ENCODE measurements at regions not wholly inside any gene's neighbourhood (a gene's known extent, or its start where the extent isn't known, plus 50 kb on each side); places are given as distances from the start of the nearest gene placed in this dataset.

GRCh38 chr11:128266893-128267292, 320.5 kb downstream of the ETS1 start (continued):
- TF ChIP-seq ZSCAN20 (CRISPR knock-in tag; IDR thresholded peaks at IDR 0.05) = no peak
- no peak for TF ChIP-seq EP300 (IDR thresholded peaks at IDR 0.05)
- TF ChIP-seq ESRRA (IDR thresholded peaks at IDR 0.05; ENCODE audit: borderline replicate concordance, low read length) = no peak
- TF ChIP-seq KDM5A (IDR thresholded peaks at IDR 0.05) = no peak
- TF ChIP-seq CBX8 (IDR thresholded peaks at IDR 0.05) = no peak
- no peak for TF ChIP-seq HOXB13 (CRISPR knock-in tag; IDR thresholded peaks at IDR 0.05; ENCODE audit: low read depth)

GRCh38 chr11:128262463-128263345, 324.7 kb downstream of the ETS1 start:
- CTCF ChIA-PET = interaction anchor here (1.4 kb wide), 1 partner anchor 90 kb away, joined by 6 read pairs; no protein-coding TSS in a partner anchor
- FAIRE-seq = no peak
- no peak overlapping the region for H3K4me2 ChIP-seq

GRCh38 chr11:128261011-128261421, 326.3 kb downstream of the ETS1 start:
- no peak for DNase-seq (ENCODE audit: low read depth in 1 of 2, low spot score in 1 of 2)
- FAIRE-seq = no peak
- TF ChIP-seq E2F6 (IDR thresholded peaks at IDR 0.05; ENCODE audit: borderline replicate concordance, low read depth) (no peak), PBX3 (IDR thresholded peaks at IDR 0.05) (no peak), CBX2 (IDR thresholded peaks at IDR 0.05; ENCODE audit: borderline replicate concordance, low read depth) (no peak), CTCF (IDR thresholded peaks at IDR 0.05) (no peak), JUNB (IDR thresholded peaks at IDR 0.05) (no peak), KDM5A (IDR thresholded peaks at IDR 0.05) (no peak), EHMT2 (IDR thresholded peaks at IDR 0.05; ENCODE audit: low read depth) (no peak)
- ChIA-PET POLR2A (no interaction called here), CTCF (no interaction called here)
- WGBS (ENCODE audit: missing lambda C conversion rate) = 50% methylated on average over 6 of the region's 6 CpGs
- Histone ChIP-seq H3K4me3 (no peak overlapping the region), H3K4me1 (no peaks in the 10 kb centered on the region), H3K9me3 (no peaks in the 10 kb centered on the region), H3K4me2 (no peak overlapping the region), H3K27ac (no peak overlapping the region)
- no peak for ATAC-seq

More at GRCh38 chr11:128262463-128263345, 324.7 kb downstream of the ETS1 start:
- Histone ChIP-seq H3K27ac (no peak overlapping the region), H3K9me3 (no peaks in the 10 kb centered on the region), H3K4me1 (no peaks in the 10 kb centered on the region), H3K4me3 (no peak overlapping the region)
- ATAC-seq = no peak
- no peak for TF ChIP-seq NR3C1 (IDR thresholded peaks at IDR 0.05)
- no peak for TF ChIP-seq CTCF (IDR thresholded peaks at IDR 0.05)
- TF ChIP-seq RCOR1 (IDR thresholded peaks at IDR 0.05; ENCODE audit: low read depth, low read length) = no peak
- no peak for TF ChIP-seq RFX5 (IDR thresholded peaks at IDR 0.05)
- no peak for TF ChIP-seq HEYL (CRISPR knock-in tag; IDR thresholded peaks at IDR 0.05)
- TF ChIP-seq ZC3H11A (IDR thresholded peaks at IDR 0.05) = no peak
- no peak for TF ChIP-seq CEBPB (IDR thresholded peaks at IDR 0.05)
- TF ChIP-seq ZFP36 (IDR thresholded peaks at IDR 0.05; ENCODE audit: borderline replicate concordance, partially characterized antibody) = no peak
- TF ChIP-seq USF2 (IDR thresholded peaks at IDR 0.05) = no peak
- no peak for TF ChIP-seq HDAC2 (IDR thresholded peaks at IDR 0.05)
- no peak for TF ChIP-seq CBX2 (IDR thresholded peaks at IDR 0.05; ENCODE audit: borderline replicate concordance, low read depth)
- no peak for TF ChIP-seq RAD21 (conservative IDR thresholded peaks at IDR 0.05 in 1 of 2, IDR thresholded peaks at IDR 0.05 in 1 of 2)
- no peak for TF ChIP-seq BHLHE40 (IDR thresholded peaks at IDR 0.05; ENCODE audit: low read depth, low read length)
- TF ChIP-seq MYC (IDR thresholded peaks at IDR 0.05; ENCODE audit: borderline replicate concordance, low read length) = no peak
- TF ChIP-seq POLR2A (IDR thresholded peaks at IDR 0.05; ENCODE audit: low read length) = no peak
- no peak for TF ChIP-seq SREBF2 (IDR thresholded peaks at IDR 0.05)
- TF ChIP-seq CBX8 (IDR thresholded peaks at IDR 0.05) = no peak
- TF ChIP-seq CHD4 (IDR thresholded peaks at IDR 0.05; ENCODE audit: borderline replicate concordance) = no peak
- no peak for TF ChIP-seq HES2 (IDR thresholded peaks at IDR 0.05)
- TF ChIP-seq TFCP2L1 (CRISPR knock-in tag; IDR thresholded peaks at IDR 0.05) = no peak
- DNase-seq (ENCODE audit: low read depth in 1 of 2, low spot score in 1 of 2) = no peak
- POLR2A ChIA-PET = no interaction called here
- 79% methylated on average over 12 of the region's 12 CpGs for WGBS (ENCODE audit: missing lambda C conversion rate)
